NOMO-1 treated with dmso at 0.1 percent for 144 hours (cell line): ENCODE measurements at regions not wholly inside any gene's neighbourhood (a gene's known extent, or its start where the extent isn't known, plus 50 kb on each side); places are given as distances from the start of the nearest gene placed in this dataset.

Experiments
- DNase-seq: peaks from one replicate; lab custom pipeline; 2025; ENCODE audit not compliant: unreplicated experiment; lab: John Stamatoyannopoulos, UW

DNA sequence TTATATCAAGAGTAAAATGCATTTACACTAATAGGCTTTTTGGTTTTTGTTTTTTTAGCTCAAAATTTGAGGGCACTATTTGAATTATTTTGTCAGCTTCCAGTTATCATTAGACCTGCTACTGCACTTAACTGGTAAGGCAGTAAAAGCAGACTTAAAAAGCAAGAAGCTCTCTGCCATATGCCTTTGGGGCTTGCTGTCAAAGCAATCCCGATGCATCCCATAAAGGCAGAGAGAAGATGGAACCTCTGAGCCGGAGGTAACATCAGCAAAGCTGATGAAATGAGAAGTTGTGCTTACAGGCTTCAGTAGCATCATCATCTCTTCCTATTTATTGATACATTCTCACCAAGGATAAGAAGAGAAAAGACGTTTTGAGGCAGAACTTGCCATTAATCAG is 1414.3 kb upstream of the CDH6 start:
- no peak for DNase-seq

DNA sequence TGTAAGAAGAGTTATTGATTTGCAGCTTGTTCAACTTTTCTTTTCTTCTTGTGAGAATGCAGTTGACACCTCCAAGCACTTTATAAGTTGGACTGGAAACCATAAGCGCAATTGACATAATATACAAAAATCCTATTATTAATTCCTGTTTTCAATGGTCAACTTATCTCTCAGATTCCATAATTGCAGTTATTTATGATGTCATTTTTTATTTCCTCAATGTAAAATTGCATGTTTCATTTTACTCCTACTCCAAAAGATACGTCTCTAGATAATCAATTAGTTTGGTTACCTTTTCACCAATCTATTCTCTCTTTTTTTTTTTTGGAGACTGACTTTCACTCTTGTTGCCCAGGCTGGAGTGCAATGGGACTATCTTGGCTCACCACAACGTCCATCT is 1416.1 kb upstream of the CDH6 start:
- DNase-seq = no peak

DNA sequence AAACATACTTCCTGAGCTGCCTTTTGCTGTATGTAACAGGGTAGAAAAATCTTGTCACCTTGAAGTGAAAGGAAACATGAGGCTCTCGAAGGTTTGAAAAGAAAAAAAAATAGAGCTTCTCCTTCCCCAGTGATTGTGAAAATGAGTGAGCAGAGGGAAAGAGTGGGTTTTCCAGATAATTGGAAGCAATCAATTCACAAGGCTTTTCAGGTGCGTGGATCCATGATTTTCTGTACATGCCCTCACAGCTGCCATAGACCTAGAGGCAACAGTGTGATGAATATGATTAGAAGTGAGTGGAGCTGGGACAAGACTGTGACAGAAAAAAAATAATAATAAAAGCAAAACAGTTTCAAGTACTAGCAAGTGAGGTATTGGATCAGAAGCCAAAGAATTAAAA is 1422.5 kb upstream of the CDH6 start:
- DNase-seq = no peak

DNA sequence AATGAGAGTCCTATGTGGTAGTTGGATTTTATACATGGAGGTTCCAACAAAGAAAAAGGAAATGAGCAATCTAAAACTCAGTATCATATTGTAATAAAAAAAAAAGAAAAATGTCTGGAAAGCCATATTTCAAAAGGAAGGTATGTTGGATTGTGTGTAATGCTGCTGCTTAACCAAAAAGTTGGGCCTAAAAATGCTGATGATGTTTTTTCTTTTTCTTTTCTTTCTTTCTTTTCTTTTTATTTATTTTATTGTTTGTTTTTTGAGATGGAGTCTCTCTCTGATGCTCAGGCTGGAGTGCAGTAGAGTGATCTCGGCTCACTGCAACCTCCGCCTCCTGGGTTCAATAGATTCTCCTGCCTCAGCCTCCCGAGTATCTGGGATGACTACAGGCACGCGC is 1424.0 kb upstream of the CDH6 start:
- DNase-seq = no peak

DNA sequence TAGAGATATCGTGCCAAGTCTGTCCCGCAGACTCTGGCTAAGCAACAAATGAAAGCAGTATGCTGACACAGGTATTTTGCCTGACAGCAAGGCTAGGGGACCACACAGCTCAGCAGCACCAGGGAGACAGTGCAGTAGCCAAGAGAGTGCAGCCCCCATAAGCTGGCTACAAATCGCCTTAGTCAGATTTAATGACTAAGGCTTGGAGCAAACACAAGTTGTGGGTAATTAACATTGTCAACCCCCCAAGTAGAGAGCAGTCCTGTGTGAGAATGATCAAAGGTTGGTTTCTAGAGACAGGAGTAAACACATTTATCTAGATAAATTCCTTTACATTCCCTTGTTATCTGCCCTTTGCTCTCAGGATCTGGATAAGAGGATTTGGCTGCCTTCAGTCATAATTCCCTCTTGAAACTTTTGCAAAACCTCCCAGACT is 1434.5 kb upstream of the CDH6 start:
- DNase-seq = no peak

DNA sequence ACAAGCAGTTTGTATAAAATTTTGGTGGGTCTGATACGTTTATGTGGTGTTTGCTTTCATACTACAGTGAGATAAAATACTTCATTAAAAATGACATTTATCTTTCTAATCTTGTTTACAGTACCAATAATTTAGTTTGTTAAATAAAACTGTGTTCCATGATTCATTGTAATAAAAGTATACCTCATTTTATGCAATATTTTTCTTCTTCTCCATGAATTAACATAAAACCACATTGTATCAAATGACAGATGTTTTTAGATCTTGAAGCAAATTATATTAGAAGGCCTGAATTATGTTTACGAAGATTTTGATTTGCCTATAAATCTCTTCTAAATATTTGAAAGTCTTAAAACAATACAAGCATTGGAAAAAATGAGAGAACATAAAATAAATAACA is 1443.0 kb upstream of the CDH6 start:
- DNase-seq = no peak

DNA sequence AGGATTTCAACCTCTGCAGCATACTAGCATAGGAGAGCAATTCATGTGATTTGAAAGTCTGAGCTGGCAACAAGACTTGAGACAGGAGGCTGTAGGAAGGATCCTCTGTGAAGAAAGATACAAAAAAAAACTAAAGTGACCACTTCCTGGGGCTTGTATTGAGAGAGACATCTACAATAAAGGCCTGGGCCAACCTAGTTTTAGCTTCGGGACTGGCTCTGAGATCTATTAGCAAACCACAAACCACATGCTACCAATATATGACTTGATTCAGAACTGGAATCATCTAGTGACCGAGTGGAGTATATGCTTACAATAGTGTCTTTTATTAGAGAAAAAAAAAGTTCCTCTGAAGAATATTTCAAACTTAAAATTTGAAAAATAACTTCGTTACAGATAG is 1448.9 kb upstream of the CDH6 start:
- DNase-seq = no peak

DNA sequence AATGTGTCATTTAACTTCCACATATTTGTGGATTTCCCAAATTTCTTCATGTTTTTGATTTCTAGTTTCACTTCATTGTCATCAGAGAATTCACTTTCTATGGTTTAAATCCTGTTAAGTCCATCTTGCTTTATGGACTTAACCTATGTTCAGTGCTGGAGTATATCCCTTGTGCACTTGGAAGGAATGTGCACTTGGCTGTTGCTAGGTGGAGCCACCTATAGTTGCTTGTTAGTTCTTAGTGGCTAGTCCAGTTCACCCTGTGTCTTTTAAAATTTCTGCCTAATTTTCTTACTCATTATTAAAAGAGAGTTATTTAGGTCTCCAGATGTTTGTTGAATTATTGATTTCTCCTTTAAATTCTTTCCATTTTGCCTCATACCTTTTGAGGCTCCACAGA is 1472.5 kb upstream of the CDH6 start:
- no peak for DNase-seq

DNA sequence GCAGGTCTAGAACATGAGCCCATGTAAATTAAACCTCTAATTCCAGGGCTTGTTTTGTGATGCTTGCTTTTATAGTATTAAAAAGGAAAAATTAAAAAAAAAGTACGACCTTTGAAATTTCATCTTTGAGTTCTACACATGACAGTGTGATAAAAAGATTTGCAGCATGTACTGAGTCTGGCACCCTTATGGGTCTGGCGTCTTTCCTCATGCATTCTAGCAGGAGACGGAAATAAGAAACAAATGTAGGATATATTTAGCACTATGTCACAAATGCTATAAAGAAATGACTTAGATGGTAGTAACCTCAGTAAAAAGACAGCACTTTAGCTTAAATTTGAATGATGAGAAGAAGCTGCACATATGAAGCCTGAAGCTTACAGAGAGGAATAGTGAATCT is 1474.3 kb upstream of the CDH6 start:
- DNase-seq = no peak

DNA sequence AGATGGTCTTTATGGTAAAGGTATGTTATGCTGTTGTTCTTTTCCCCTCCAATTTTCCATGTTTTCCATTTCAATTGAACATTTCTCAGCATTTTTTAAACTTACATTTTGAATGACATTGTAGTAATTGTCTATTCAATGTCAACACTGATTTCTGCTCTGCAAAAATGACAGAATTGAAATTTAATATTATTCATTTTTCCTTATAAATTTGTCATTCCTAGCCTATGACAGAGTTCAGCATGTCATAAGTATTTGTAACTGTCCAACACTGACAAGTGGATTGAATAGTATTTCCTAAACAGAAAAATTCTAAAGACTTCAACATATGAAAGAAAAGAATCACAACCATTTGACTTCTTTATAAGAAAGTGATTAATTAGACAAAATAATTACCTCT is 1478.3 kb upstream of the CDH6 start:
- no peak for DNase-seq

DNA sequence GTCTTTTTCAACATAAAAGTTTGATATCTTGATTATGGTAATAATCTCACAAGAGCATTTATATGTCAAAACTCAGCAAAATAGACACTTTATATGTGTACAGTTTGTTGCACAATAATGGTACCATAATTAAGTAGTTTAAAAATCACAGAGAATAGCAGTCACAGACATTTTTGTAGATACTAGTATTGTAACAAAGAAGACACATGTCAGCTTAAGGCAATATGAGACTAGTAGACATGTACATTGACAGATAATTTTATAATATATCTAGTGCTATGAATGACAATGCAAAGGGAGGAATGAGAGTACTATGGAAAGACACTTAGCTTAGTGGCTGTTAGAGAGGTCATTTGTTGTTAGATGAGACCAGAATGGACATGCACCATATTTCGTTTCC is 1490.6 kb upstream of the CDH6 start:
- DNase-seq = no peak

DNA sequence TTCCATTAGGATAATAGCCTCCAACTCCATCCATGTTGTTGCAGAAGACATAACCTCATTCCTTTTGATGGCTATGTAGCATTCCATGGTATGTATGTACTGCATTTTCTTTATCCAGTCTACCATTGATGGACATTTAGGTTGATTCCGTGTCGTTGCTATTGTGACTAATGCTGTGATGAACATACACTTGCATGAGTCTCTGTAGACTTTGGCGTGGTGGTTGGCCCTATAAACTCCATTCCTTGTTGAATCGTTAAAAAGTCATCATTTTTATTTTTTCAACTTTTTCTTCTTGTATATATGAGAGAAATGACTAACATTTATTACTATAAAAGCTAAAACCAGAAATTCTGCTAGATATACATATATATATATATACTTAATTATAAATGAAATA is 1491.9 kb upstream of the CDH6 start:
- no peak for DNase-seq

DNA sequence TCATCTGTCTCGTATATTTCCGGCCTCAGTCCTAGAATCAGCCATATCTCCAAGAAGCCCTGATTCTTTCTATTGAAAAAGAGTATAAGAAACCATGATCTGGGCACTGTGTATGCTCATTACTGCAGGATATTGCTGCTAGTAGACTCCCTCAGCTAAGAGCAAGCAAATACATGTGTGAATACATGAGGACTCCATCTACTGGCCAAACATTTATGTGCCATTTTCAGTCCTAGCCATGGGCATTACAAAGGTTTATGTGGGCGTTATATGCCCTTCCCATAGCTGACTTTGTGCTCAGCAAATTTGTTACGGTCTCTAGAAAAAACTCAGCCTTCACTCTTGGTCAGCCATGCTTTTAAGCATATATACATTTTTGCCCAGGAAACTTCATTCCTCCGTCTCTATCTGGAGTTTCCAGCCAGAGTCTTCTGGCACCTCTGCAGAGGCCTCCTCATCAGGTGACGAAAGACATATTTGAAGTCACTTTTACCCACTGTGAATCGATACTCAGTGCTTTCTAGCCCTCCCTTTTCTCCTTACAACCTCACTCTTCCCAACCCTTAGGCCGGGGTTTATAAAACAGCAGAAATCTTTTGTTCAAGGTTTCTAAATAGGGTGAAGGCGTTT is 1495.6 kb upstream of the CDH6 start:
- no peak for DNase-seq

DNA sequence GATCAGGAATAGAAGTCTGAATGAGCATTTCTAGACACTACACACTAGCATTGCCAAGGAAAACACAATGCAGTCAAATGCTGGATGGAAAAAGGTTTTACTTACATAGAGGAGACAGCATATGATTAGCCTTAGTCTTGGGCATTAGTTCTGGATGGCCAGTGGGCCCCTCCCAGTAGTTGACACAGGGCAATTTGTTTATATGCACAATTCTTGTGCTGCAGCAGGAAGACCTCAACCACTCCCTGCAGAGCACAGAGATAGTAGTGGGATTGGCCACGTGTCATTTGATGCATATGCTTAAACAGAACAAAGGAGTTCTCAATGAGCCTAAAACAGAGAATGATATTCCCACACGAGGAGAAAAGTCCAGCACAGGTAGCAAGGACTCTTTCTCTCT is 1496.2 kb upstream of the CDH6 start:
- no peak for DNase-seq

DNA sequence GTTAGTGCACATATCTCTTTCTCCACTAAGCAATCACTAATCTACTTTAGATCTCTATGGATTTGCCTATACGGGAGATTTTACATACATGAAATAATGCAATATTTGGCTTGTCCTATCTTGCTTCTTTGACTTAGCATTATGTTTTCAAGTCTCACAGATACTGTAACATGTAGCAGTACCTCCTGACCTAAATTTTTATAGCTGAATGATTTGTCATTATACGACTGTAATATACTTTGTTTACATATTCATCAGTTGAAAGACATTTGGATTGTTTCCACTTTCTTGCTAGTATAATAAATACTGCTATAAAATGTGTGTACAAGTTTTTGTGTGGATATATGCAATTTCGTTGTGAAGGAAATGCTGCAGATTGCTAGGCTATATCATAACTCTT is 1520.8 kb upstream of the CDH6 start:
- no peak for DNase-seq

DNA sequence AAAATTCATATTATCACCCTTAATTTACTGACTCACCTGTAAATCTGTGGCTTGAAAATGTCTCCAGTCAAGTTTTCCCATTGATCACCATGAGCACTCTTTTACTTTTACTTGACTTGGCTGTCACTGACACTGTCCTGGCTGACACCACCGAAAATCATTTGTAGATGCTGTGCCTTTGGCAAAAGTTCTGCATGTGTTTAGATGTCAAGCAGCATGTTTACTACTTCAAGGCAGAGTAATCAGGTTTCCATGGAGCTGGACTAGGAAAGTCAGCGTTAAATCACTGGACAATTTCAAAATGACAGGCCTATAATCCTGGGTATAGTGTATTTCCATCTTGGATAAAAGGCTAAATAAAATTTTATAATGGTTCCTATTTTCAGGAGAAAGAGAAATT is 1530.6 kb upstream of the CDH6 start:
- DNase-seq = no peak

DNA sequence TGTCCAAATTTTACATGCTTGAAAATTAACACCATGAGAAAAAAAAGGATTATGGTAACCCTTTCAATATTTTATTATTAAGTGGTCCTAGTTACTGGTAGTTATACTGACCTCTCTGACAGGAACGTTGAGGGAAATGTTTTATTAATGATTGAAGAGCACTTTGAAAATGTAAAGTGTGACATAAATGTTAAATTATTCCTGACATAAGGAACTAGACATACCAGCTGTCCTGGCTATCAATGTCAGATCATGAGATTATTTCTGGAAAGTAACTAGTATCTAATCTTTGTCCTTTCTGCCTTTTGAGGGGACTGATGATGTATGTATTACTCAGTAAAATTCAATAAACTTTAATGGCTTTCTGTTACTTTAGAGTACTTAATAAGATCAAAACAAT is 1538.5 kb upstream of the CDH6 start:
- DNase-seq = no peak

DNA sequence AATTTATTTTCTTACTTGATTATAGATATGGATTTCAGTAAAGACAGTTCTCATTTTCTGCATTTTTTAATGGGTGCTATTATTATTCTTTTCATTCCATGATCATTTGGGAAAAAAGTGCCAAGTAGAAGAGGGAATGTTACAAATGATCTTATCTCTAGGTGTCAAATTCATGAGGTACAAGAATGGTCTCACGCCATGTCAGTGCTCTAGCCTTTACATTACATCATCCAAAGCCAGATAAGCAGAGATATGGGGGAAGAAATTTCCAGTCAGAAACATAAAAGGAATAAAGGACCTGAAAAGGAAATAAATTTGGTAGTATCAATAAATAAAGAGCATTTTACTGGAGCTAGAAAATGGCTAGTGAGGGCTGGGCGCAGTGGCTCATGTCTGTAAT is 1544.2 kb upstream of the CDH6 start:
- no peak for DNase-seq

DNA sequence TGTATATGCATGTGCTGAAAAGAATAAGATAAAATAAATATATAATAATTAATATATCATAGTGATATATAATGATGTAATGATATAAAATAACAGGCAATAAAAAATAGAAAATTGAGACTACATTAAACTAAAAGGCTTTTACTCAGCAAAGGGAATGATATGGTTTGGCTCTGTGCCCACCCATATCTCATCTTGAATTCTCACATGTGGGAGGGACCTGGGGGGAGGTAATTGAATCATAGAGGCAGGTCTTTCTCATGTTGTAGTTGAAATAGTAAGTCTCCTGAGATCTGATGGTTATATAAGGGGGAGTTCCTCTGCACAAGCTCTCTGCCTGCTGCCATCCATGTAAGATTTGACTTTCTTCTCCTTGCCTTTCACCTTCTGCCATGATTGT is 1550.9 kb upstream of the CDH6 start:
- no peak for DNase-seq

DNA sequence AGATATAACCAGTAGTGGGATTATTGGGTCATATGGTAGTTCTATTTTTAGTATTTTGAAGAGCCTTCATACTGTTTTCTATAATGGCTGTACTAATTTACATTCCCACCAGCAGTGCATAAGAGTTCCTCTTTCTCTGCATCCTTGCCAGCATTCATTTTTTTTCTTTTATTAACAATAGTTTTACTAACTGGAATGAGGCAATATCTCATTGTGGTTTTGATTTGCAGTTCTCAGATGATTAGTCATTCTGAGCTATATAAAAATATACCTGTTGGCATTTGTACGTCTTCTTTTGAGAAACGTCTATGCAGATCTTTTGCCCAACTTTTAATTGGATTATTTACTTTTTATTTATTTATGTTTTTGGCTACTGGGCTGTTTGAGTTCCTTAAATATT is 1579.3 kb upstream of the CDH6 start:
- no peak for DNase-seq

DNA sequence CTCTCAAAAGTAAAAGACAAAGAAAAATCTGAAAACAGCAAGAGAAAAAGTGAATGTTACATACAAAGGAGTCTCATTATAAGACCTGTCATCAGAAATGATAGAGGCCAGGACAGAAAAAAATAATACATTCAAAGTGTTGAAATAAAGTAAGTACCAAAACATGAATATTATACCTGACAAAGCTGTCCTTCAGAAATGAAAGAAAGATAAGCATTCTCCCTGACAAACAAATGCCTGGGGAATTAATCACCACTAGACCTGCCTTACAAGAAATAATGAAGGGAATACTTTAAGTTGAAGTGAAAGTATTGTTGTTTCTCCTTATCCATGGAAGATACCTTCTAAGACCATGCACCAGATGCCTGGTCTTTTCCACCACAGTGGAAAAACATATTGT is 1605.2 kb upstream of the CDH6 start:
- no peak for DNase-seq

DNA sequence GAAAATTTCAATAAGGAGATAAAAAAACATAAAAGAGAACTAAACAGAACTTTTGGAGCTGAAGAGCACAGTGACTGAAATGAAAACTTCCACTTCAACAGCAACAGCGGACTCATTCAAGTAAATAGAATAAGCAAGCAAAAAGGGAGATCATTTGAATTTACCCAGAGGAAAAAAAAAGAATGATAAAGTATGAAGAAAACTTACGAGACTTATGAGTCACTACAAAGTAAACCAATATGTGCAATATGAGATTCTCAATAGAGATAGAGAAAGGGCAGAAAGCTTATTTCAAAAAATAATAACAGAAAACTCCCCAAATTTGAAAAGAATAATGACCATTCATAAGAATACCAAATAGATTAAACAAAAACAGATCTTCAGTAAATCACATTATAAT is 1605.7 kb upstream of the CDH6 start:
- DNase-seq = no peak

DNA sequence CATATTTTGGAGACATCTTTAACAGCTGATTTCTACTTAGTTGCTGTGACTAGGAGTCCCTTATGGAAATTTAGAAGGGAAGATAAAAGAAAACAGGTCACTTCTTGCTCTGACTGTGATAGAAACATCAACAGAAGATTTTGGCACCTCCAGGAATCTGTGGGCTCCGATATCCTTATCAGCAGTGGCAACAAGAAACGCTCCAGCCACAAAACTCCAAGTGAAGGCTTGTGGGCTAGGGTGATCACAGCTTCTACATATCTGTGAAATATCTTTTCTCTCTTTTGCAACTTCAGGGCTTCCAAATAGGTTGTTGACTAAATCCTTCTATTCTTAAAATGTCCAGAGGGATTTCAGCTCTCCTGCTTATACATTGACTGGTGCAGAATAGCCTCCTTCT is 1625.5 kb upstream of the CDH6 start:
- DNase-seq = no peak

DNA sequence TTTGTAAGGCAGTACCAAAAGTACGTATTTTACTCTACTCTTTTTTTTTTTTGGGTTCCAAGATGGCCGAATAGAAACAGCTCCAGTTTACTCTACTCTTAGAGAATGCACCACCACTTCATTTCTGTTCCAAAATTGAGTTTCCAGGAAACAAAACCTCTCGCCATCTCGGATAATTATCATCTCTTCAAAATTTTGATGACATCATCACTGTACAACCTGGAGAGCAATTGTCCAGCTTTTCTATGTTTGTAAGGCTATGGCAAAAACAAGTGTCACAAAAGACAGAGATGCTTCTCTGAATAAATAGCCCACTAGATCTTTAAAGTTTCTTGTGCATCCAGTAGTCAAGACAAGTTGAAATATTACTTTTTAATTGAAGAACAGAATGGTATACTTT is 1631.9 kb upstream of the CDH6 start:
- DNase-seq = no peak
